SKM-1 (cell line): ENCODE measurements at regions not wholly inside any gene's neighbourhood (a gene's known extent, or its start where the extent isn't known, plus 50 kb on each side); places are given as distances from the start of the nearest gene placed in this dataset.

Source experiments
- DNase-seq: peaks from one replicate; lab custom pipeline; 2025; ENCODE audit not compliant: unreplicated experiment; lab: John Stamatoyannopoulos, UW

DNA sequence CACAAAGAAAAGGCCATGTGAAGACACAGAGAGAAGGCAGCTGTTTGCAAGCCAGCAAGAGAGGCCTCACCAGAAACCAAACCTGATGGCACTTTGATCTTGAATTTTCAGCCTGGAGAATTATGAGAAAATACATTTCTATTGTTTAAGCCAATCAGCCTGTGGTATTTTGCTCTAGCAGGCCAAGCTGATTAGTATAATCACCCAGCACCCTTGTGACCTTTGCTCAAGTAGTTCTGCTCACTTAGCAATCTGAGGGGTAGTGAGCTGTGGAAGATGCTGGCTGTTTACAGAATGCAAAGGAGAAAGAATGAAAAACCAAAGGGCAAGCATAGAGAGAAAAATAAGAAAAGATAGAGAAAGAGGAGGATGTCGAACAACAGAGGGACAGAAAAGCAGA, 396.4 kb upstream of the BOD1L1 start:
- no peak for DNase-seq

DNA sequence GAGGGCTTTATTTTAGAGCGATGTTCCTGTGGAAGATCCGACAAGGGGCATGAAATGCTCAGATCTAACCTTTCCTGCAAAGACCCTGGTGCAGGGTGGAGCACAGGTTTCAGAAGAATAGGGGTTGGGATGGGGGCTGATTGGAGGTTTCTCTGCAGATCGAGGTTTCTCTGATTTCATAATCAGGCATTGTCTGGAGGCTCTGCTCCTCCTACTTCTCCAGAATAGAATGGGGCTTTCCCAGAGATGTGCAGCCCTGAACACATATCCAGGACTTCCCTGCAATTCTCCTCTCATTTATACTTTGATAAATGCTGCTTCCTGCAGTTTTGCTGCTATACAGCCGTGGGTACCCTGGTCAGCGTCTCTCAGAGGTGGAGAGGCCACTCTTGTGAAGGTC, 397.6 kb upstream of the BOD1L1 start:
- DNase-seq = no peak

DNA sequence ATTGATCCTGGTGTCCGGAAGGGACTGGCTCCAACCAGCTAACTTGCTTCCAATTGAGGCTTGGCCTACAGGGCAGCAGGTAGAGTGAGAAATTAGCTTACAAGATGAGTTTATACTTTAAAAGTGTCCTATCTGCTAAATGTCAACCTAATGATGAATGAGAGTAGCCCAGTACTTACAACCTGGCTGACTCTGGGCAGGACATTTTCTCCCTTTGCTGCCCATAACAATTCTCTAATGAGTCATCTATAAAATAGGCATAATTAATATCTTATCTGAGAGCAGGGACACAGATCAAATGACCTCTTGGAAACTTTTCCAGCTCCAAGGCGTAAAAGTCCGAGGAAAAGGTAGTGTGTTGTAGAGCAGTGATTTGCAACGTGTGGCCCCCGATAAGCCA, 398.4 kb upstream of the BOD1L1 start:
- no peak for DNase-seq

DNA sequence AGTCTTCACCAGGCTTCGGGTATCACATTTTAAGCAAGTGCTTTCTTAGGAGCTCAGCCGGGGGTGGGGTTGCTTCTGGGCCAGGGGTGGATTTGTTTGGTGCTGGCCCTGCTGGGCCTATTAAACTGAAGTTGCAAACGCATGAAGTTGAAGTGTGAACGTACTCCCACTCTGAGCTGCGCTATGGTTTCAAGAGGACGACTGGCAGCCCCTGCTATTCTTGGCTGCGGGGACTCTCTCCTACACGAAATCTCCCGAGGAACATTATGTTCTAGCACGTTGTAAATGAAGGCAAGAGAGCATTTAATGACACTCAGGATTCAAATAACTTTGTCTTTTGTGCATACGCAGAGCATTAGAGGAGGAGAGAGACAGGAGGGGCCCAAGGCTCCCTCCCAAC, 401.3 kb upstream of the BOD1L1 start:
- DNase-seq = no peak

DNA sequence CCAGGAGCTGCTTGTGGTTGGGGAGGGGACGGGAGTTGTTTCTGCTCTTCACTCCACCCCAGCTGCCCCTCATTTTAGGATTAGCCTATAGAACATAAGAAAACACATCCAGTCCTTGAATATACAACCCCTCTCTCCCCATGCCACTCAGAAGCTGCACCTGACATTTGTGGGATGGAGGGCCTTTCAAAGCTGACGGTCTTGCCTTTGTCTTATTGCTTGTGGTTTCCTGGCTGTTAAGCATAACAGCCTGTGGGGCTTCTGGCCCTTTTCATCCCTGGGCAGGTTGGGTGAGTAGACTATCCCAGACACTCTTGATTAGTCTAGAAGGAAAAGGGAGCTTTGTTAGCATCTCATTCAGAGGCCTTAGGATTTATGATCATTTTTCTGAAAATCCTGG, 407.6 kb upstream of the BOD1L1 start:
- DNase-seq = no peak

DNA sequence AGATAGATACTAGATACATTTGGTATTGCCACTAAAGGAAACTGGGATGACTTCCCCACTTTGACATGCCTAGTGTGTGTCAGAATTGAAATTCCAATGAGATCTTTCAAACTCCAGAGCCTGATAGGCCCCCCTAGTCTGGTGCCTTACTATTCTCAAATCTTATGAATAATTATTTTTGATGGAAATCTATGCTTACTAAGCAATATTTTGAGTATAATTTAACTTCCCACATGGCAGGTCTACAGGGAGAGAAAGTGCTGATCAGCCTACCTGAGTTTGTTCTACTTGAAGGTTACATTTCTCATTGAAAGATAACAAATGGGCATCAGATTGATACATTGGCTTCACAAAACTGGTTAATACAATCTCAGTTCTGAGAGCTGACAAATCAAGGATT, 415.7 kb upstream of the BOD1L1 start:
- no peak for DNase-seq

DNA sequence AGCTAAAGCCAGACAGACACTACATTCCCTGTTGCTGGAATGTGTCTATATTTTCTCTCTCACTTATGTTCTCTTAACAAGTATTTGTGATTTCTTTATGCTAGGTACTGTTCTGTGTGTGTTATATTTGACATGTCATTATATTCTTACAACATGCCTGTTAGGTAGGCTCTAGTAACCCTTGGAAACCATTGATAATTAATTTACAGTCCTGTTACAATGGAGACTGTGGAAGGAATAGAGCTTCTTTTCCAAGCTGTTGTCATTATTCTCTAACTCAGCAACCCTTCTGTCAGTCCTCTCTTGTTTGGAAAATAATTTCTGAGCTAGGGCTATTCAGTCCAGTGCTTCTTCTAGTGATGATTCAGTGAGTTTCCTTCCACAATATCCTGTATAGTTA, 419.1 kb upstream of the BOD1L1 start:
- no peak for DNase-seq

DNA sequence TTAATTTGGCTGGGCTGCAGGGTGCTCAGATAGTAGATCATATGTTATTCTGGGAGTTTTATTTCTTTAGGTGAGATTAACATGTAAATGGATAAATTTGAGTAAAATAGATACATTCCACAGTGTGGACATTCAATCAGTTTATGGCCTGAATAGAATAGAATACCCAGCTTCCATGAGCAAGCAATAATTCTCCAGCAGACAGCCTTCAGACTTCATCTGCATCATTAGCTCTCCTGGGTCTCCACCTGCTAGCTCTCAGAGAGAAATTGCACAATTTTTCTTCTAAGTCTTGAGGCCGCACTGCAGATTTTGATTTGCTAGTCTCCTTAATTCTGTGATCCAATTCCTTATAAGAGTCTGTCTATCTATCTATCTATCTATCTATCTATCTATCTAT, 420.3 kb upstream of the BOD1L1 start:
- DNase-seq = no peak

DNA sequence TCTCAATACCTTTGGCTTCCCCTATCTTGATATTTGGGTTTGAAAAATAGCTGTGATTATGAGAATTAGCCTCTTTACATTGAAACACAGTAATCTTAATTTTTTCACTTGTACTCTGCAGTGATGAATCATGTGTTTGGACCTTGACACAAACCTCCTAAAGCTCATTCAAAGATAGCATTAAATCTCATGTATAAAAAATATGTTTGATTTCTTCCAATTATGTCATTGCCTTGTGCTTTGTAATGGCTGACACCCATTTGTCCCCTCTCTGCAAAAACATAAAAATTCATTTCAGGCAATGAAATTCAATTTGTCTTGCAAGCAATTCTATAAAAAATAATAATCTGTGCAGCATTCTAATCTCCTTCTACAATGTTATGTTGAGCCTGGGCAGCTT, 422.4 kb upstream of the BOD1L1 start:
- no peak for DNase-seq

DNA sequence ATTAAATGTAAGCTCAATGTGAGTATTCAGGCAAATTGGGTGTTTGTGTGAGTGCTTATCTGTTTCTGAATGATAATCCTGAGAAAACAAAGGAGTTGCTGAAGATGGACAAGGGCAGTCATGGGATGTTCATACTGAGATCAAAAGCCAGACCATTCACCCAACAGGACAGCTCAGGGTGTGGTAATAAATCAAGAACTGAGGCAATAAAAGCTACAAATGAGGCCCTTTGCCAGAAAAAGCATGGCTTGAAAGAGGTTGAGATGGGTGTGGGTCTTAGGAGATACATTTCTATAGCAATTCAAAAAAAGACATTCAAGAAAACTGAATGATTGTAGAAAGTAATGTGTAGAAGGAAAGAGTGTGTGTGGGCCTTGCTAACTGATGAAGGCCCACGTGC, 425.8 kb upstream of the BOD1L1 start:
- DNase-seq = no peak

DNA sequence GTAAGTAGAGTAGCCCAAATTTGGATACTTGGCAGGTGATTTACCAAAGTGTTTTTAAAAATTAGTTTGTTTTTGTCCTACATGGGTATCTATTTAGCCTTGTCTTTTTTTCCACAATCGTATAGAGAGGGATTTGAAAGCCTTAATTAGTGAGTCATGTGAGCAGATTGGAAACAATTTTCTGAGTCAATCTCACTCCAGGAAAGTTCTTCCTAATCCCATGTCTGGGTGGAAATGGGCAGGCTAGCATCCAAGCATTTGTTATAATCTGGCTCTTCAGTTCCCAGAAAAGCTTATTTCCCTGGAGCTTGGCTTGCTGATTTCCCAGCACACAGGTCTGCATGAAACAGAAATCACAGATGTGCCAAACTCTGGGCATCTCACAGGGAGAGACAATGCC, 426.9 kb upstream of the BOD1L1 start:
- no peak for DNase-seq

DNA sequence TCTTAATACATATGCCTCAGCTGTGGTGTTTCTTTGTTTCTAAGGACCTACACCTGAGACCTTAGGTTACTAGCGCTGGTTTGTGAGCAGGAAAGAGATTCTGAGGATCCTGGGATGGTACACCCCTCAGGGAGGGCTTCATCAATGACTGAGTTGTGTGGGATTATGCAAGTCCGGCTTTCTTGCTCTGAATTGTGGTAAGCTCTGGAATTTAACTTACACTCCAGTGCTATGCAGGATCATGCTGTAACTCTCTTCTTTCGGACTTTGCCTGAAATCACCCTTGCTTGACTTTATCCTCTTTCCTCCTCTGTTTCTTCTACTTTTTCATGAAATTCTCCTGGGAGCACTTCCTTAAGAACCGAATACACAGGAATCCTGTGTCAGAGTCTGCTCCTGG, 431.5 kb upstream of the BOD1L1 start:
- no peak for DNase-seq

DNA sequence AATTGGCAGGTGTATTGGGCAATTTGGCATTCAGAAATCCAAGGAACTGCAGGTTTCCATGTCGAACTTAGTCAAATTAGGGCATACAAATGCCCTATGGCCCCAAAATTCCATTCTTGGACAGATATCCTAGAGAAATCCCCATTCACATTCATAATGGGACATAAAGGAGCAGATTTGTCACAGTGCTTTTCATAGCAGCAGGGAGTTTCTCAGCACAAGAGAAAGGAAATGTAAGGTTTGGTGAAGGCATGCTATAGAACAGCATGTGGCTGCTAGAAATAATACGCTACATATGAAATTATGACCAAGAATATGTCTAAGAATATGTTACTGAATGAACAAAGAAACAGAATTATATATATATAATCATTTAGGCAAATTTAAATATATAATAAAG, 437.5 kb upstream of the BOD1L1 start:
- no peak for DNase-seq

DNA sequence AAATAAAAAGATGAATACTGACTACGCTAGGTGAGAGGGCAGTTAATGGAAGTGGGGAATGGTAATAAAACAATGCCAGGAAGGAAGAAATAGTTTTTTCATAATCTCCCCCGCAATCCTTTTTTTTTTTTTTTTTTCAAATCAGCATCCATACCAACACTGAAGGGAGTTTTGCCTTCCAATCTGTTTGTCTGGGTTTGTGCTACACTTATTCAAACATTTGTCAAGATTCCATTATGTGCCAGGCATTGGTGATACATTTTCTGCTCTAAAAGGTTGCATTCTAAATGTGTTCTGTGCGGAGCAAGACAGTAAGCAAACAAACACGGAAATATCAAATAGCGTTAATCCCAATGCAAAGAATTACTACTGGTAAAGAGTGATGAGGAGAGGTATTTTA, 437.9 kb upstream of the BOD1L1 start:
- no peak for DNase-seq

DNA sequence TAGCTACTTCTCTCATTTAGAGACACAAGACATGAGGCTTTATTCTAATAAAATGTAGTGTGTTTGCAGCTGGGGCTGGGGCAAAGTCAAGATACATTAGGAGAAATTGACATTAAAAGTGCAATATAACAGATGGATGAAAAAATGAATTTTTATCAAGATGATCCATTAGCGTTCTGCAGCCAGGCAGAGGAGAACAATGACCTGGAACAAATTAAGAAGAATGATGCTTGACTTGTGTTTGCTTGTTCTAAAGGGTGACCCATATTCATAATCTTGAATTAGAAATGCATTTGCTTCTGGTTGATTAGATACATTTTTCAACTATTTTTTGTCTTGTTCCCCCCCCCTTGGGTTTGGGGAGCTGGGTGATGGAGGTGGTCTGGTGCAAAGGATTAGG, 439.5 kb upstream of the BOD1L1 start:
- no peak for DNase-seq

DNA sequence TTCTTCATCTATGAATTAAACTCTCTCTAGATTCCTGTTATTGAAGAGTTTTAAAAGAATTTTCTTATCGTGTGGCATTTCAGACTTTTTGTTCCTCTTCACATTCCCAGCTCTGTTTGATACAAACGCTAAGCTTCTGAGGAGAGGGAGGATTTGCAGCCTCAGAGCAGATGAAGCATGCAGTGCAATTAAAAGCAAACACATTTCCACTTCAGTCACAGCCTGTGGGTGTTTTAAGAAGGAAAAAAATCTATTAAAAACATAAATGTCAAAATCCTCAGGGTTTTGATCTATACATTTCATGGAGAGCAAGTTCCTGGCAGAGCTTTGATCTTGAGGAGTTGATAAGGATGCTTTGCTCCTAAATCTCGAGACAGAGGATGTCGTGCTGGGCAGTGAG, 442.4 kb upstream of the BOD1L1 start:
- DNase-seq = no peak

DNA sequence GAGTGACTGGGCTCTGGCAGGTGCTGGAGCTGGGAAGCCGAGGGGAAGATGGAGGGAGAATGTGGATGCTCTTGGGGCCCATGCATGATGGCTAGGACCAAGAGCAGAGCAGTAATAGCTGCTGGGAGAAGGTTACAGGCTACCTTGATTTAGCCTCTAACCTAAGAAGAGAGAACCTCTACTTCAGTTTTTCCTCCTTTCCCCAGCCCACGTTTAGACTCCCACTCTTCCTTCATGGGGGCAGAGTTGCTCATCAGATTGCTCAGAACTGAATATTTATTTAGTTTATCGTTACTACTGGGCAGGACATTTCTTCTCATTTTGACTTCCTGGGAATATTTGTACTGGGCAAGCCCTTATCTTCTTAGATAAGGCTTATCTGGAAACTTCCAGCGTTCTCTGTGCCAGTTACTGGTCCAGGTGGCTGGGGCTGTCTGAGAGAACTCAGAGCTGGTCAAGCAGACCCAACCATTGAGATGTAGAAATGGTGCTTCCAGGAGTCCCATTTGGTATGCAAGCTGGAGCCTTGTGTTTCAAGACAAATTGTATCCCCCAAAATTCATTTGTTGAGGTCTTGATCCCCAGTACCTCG, 442.9 kb upstream of the BOD1L1 start:
- no peak for DNase-seq

DNA sequence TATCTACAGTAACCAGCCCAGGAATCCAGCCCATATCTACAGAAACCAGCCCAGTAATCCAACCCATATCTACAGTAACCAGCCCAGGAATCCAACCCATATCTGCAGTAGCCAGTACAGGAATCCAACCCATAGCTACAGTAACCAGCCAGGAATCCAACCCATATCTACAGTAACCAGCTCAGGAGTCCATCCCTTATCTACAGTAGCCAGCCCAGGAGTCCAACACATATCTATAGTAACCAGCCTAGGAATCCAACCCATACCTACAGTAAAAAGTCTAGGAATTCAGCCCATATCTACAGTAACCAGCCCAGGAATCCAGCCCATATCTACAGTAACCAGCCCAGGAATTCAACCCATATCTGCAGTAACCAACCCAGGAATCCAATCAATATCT, 445.0 kb upstream of the BOD1L1 start:
- no peak for DNase-seq

DNA sequence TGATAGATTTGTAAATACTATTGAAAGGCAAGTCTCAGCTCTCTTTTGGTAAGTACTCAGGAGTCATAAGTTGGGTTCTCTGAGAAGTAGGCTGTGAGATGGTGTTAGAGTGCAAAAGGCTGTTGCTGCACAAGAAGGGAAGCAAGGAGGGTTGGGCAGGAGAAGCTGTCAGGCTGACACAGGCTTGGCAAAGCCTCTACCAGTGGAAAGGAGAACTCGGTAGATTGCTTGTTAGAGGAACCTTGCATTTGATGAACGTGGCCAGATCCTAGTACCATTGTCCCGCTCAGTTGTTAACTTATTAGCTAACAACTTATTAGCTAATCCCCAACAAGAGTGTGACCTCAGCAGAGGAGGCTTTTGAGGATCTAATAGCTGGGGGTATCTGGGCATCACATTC, 449.3 kb upstream of the BOD1L1 start:
- DNase-seq = no peak

DNA sequence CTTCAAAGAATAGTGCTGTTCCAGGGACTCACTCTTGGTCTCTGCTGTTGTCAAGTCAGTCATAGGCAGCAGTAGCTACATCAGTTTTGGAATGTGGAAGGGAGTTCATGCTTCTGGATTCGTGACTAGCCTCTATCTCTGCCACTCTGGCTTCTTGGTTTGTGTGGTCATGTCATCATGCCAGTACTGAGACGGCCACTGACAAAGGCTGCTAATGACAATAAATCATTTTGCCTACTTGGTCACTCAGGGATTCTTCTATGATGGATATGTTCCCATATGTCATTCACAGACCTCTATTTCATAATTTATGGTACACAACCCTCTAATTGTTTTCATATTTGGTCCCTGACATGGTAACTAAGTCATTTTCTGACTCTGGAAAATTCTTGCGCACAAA, 450.8 kb upstream of the BOD1L1 start:
- no peak for DNase-seq

DNA sequence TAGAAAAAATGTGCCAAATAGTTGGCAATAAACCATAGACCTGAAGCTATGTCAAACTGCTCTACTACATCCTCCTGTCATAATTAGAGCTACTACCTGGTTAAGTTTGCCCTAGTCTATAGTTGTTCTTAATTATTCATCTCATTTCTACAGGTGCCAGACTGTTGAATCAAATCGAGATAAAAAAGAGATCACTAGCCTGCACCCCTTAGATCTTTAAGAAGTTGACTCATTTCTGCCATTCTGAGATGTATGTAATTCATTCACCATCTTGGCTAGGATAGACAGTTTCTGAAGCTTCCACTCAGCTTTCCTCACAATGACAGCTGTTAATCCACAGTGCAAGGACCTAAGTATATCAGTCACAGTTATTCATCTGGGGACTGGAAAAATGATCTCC, 452.1 kb upstream of the BOD1L1 start:
- no peak for DNase-seq

DNA sequence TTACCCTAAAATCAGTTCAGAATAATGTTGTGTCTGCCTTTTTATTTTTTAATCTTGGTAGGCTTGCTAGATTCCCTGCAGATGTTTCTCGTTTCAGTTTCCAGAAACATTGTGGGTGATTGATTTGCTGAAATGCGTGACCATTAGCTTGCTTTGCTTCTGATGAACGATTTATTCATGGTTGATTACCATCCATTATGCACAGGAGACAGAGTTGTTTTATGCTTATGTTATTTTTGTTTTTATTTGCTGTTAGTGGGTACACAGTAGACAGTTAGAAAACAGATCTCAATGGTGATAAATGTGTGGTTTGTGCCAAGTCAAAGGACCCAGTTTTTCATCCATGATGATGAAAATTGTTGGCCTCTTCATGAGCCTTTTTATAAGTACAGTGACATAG, 455.6 kb upstream of the BOD1L1 start:
- DNase-seq = no peak

DNA sequence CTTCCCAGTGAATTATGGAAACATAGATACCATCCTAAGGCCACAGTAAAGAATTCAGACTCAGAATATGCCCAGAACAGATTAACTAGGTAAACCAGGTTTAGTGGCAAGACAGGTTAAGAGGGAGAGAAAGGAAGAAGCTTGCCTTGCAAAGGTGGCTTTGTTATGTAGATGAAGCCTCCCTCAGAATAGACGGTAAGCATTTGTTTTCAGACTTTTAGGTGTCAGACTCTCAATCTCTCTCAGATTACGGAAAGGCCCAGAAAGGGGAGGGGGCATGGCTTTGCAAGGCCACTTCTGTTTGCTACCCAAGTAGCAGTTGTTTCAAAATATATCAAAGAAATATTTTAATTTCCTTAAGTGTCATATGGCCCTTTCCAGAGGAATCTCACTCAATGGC, 457.1 kb upstream of the BOD1L1 start:
- DNase-seq = no peak

DNA sequence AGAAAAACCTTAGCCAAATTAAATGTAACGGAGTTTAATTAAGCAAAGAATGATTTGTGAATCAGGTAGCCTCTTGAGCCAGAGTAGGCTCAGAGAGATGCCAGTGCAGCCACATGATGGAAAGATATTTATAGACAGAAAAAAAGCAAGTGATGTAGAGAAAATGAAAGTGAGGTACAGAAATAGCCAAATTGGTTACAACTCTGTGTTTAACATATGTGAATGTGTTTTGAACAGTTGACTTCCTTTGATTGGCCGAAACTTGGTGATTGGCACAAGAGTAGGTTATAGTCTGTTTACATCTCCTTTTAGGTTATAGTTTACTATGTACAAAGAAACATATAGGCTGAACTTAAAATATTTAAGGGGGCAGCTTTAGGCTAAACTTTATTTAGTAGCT, 459.9 kb upstream of the BOD1L1 start:
- no peak for DNase-seq
